OCI-LY3 (cell line): ENCODE measurements at regions not wholly inside any gene's neighbourhood (a gene's known extent, or its start where the extent isn't known, plus 50 kb on each side); places are given as distances from the start of the nearest gene placed in this dataset.

Experiments used
- H2AFZ ChIP-seq: fragments of 200-600, 300-600 bp; shearing (Covaris generic); 2 replicates; pipeline ENCODE4 v1.6.0; 2014; ENCODE audit warnings: antibody characterized with exemption, low read depth, low read length
- H3K27ac ChIP-seq: fragments of 200-600, 300-600 bp; sonication (generic); 2 replicates; pipeline ENCODE4 v1.5.1; 2014; ENCODE audit warnings: mild to moderate bottlenecking, low read length, moderate library complexity, mixed read lengths
- H3K27me3 ChIP-seq: fragments of 200-600, 300-600 bp; sonication (generic); 2 replicates; pipeline ENCODE4 v1.6.1; 2014; ENCODE audit warnings: low read depth, low read length, mixed read lengths
- H3K36me3 ChIP-seq: fragments of 200-600, 300-600 bp; sonication (generic); replicated peaks from 2 replicates; pipeline ENCODE3; 2014; ENCODE audit warnings: low read depth, low read length, mixed read lengths
- H3K4me1 ChIP-seq: fragments of 300-600, 200-600 bp; sonication (generic); 2 replicates; pipeline ENCODE4 v1.6.1; 2014; ENCODE audit warnings: low read length, mixed read lengths
- H3K4me2 ChIP-seq: fragments of 200-600, 300-600 bp; sonication (generic); 2 replicates; pipeline ENCODE4 v1.6.1; 2014; ENCODE audit warnings: low read length, mixed read lengths
- H3K4me3 ChIP-seq: fragments of 300-600, 200-600 bp; sonication (generic); 2 replicates; pipeline ENCODE4 v1.5.1; 2014; ENCODE audit warnings: antibody characterized with exemption, mild to moderate bottlenecking, low read length, moderate library complexity
- H3K79me2 ChIP-seq: fragments of 300-600, 200-600 bp; shearing (Covaris generic); 2 replicates; pipeline ENCODE4 v1.6.1; 2014; ENCODE audit warnings: mild to moderate bottlenecking, low read length, mixed read lengths
- H3K9ac ChIP-seq: fragments of 300-600, 200-600 bp; shearing (Covaris generic); 2 replicates; pipeline ENCODE4 v1.6.0; 2014; ENCODE audit warnings: mild to moderate bottlenecking, low read length, moderate library complexity
- H3K9me3 ChIP-seq: fragments of 200-600, 300-600 bp; shearing (Covaris generic); 2 replicates; pipeline ENCODE4 v1.6.1; 2014; ENCODE audit warnings: low read length, mixed read lengths; ENCODE audit not compliant: insufficient read depth
- H4K20me1 ChIP-seq: fragments of 200-600, 300-600 bp; sonication (generic); 2 replicates; pipeline ENCODE4 v1.6.1; 2016; ENCODE audit warnings: low read length, mixed read lengths; ENCODE audit not compliant: insufficient read depth
- EZH2phosphoT487 ChIP-seq: fragments of 200-600 bp; shearing (Covaris generic); IDR thresholded peaks from 2 replicates; pipeline ENCODE4 v1.6.1; 2018; ENCODE audit warnings: antibody characterized with exemption, mixed run types, low read depth
- TF ChIP-seq, protein P1 (sequence below): fragments of 200-600, 300-600 bp; sonication (generic); IDR thresholded peaks from 2 replicates; pipeline ENCODE4 v1.5.1; 2014; ENCODE audit warnings: antibody characterized with exemption, low read length, low read depth

DNA sequence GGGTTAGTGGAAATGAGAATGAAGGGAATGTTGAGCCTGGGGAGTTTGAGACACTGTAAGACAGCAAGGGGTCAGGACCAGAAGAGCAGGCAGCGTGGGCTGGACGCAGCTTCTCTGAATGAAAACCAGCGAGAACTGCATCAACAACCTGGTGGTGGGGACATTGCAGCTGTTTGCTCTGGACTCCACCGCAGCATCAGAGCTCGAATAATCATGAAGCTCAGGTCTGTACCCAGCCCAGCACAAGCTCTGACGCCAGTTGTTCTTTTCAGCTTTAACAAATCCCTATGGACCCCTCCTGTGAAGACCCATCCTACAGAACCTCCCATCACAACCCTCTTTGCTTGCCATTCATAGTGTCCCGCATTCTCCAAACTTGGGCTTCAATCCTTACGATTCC lies 106.8 kb upstream of the PNPLA4 start:
- Histone ChIP-seq H3K4me3 (no peak overlapping the region), H3K9me3 (no peaks in the 10 kb centered on the region), H3K27ac (no peak overlapping the region), H3K79me2 (no peaks in the 10 kb centered on the region), H3K4me1 (no peaks in the 10 kb centered on the region), H4K20me1 (no peaks in the 10 kb centered on the region), H3K4me2 (no peak overlapping the region), H3K9ac (no peak overlapping the region), H2AFZ (no peak overlapping the region), H3K36me3 (no peaks in the 10 kb centered on the region), H3K27me3 (no peaks in the 10 kb centered on the region)
- TF ChIP-seq, protein P1, sequence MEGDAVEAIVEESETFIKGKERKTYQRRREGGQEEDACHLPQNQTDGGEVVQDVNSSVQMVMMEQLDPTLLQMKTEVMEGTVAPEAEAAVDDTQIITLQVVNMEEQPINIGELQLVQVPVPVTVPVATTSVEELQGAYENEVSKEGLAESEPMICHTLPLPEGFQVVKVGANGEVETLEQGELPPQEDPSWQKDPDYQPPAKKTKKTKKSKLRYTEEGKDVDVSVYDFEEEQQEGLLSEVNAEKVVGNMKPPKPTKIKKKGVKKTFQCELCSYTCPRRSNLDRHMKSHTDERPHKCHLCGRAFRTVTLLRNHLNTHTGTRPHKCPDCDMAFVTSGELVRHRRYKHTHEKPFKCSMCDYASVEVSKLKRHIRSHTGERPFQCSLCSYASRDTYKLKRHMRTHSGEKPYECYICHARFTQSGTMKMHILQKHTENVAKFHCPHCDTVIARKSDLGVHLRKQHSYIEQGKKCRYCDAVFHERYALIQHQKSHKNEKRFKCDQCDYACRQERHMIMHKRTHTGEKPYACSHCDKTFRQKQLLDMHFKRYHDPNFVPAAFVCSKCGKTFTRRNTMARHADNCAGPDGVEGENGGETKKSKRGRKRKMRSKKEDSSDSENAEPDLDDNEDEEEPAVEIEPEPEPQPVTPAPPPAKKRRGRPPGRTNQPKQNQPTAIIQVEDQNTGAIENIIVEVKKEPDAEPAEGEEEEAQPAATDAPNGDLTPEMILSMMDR = no peak
- TF ChIP-seq EZH2phosphoT487 = no peak

DNA sequence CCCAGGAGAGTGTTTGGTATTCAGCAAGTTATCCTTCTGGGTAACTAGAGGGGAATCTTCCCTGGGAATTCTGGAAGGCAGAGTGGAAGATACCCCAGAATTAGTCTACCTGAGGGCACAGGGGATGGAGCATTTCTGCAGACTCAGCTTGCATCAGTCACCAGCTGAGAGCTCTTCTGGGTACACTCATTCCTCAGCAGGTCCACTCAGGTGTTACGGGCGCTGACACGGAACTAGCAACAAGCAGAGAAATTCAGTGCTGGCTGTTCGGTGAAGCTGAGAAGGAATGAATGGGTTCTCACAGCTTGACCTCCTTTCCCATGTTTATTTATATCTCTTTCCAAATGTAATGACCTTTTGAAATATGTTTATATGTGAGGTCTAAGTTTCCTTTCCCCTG lies 106.0 kb upstream of the PNPLA4 start:
- no peak overlapping the region for H3K27ac ChIP-seq
- H4K20me1 ChIP-seq = no peaks in the 10 kb centered on the region
- TF ChIP-seq, protein P1 = no peak
- no peak for TF ChIP-seq EZH2phosphoT487
- no peak overlapping the region for H3K4me3 ChIP-seq
- no peaks in the 10 kb centered on the region for H3K36me3 ChIP-seq
- no peaks in the 10 kb centered on the region for H3K9me3 ChIP-seq
- H3K79me2 ChIP-seq = no peaks in the 10 kb centered on the region
- no peak overlapping the region for H3K4me2 ChIP-seq
- no peaks in the 10 kb centered on the region for H3K4me1 ChIP-seq
- H2AFZ ChIP-seq = no peak overlapping the region
- H3K9ac ChIP-seq = no peak overlapping the region
- H3K27me3 ChIP-seq = no peaks in the 10 kb centered on the region

DNA sequence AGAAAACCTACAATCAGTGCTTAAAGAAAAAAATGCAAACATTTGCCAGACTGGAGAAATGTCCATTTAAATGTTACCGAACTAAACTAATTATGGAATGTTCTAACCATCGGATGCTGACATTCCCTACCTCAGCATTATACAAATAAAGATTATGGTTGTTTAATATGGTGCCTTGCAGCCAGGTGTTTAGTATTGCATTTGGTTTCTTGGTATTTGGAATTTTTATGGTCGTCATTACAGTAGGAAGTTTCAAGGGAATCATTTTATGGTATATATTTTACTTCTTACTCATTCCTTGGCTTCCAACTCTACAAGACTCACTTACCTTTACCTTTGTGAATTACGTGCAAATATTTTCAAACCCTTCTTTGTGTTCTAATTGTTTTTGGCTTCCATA lies 103.1 kb upstream of the PNPLA4 start:
- Histone ChIP-seq H3K4me1 (no peaks in the 10 kb centered on the region), H3K79me2 (no peaks in the 10 kb centered on the region), H3K36me3 (no peaks in the 10 kb centered on the region), H3K9ac (no peak overlapping the region), H3K27ac (no peak overlapping the region), H3K9me3 (no peaks in the 10 kb centered on the region), H4K20me1 (no peaks in the 10 kb centered on the region), H3K4me2 (no peak overlapping the region), H3K4me3 (no peak overlapping the region), H2AFZ (no peak overlapping the region), H3K27me3 (no peaks in the 10 kb centered on the region)
- TF ChIP-seq EZH2phosphoT487 = no peak
- TF ChIP-seq, protein P1 = no peak

DNA sequence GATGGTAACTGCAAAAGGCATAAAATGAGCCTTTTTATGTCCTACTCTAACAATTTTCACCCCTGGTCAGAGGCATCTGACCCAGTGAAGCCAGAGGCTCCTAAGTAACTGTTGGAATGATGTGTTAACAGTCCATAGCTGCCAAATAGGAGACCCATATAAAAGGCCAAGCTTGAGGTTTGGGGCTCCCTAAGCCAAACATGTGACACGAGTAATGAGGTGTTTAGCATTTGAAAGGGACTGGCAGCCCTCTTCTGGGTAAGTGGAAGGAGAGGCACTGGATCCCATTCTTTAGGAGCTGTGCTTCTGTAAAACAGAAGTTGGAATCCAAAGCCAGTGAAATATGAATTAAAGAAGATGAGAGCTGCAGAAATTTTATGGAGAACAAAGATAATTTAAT lies 100.6 kb upstream of the PNPLA4 start:
- no peaks in the 10 kb centered on the region for H3K36me3 ChIP-seq
- H3K4me1 ChIP-seq = no peaks in the 10 kb centered on the region
- H3K79me2 ChIP-seq = no peaks in the 10 kb centered on the region
- no peak overlapping the region for H3K27ac ChIP-seq
- no peak overlapping the region for H3K9ac ChIP-seq
- no peak overlapping the region for H2AFZ ChIP-seq
- no peak for TF ChIP-seq EZH2phosphoT487
- TF ChIP-seq, protein P1 = no peak
- H3K27me3 ChIP-seq = no peaks in the 10 kb centered on the region
- no peak overlapping the region for H3K4me3 ChIP-seq
- no peaks in the 10 kb centered on the region for H4K20me1 ChIP-seq
- no peak overlapping the region for H3K4me2 ChIP-seq
- no peaks in the 10 kb centered on the region for H3K9me3 ChIP-seq
